SK-N-SH treated with all-trans-retinoic acid at 6 μM for 48 hours (cell line): ENCODE measurements at regions not wholly inside any gene's neighbourhood (a gene's known extent, or its start where the extent isn't known, plus 50 kb on each side); places are given as distances from the start of the nearest gene placed in this dataset.

Source experiments
- ATAC-seq: fragments of 200-7000 bp; cut with Tn5 transposase; 3 replicates; pipeline ENCODE4 v1.9.1; 2020; ENCODE audit warnings: mild to moderate bottlenecking, moderate library complexity
- ARNTL ChIP-seq: fragments of 450-650 bp; formaldehyde crosslinking; IDR thresholded peaks from 2 replicates; pipeline ENCODE4 v1.5.0; 2020; ENCODE audit warnings: low read depth, mild to moderate bottlenecking, moderate library complexity, borderline replicate concordance
- BACH2 ChIP-seq: fragments of 250-450 bp; sonication (Bioruptor Pico); IDR thresholded peaks from 2 replicates; pipeline ENCODE4 v1.9.0; 2021; ENCODE audit warnings: mild to moderate bottlenecking, borderline replicate concordance
- CREB5 ChIP-seq: fragments of 250-450 bp; sonication (Bioruptor Pico); IDR thresholded peaks from 2 replicates; pipeline ENCODE4 v1.5.1; 2020; ENCODE audit warnings: low read depth, mild to moderate bottlenecking, moderate library complexity
- CSDC2 ChIP-seq: fragments of 250-450 bp; sonication (Bioruptor Pico); IDR thresholded peaks from 2 replicates; pipeline ENCODE4 v1.5.0; 2020; ENCODE audit warnings: mild to moderate bottlenecking, moderate library complexity
- CSRNP3 ChIP-seq: fragments of 250-450 bp; sonication (Bioruptor Pico); IDR thresholded peaks from 2 replicates; pipeline ENCODE4 v1.5.1; 2021; ENCODE audit warnings: mild to moderate bottlenecking, moderate library complexity
- GLIS3 ChIP-seq: fragments of 250-450 bp; sonication (Bioruptor Pico); IDR thresholded peaks from 2 replicates; pipeline ENCODE4 v1.5.0; 2020; ENCODE audit warnings: mild to moderate bottlenecking, moderate library complexity
- ISL1 ChIP-seq: fragments of 250-450 bp; sonication (Bioruptor Pico); IDR thresholded peaks from 2 replicates; pipeline ENCODE4 v2.1.2; 2022; ENCODE audit warnings: mild to moderate bottlenecking, moderate library complexity
- OSR1 ChIP-seq: fragments of 250-450 bp; sonication (Bioruptor Pico); IDR thresholded peaks from 2 replicates; pipeline ENCODE4 v1.8.0; 2022; ENCODE audit warnings: moderate library complexity, mild to moderate bottlenecking, inconsistent platforms
- PPARA ChIP-seq: fragments of 250-450 bp; sonication (Bioruptor Pico); IDR thresholded peaks from 2 replicates; pipeline ENCODE4 v1.5.0; 2020; ENCODE audit warnings: mild to moderate bottlenecking, borderline replicate concordance
- SNAI2 ChIP-seq: fragments of 250-450 bp; sonication (Bioruptor Pico); IDR thresholded peaks from 2 replicates; pipeline ENCODE4 v1.5.0; 2020; ENCODE audit warnings: mild to moderate bottlenecking, moderate library complexity
- TCF4 ChIP-seq: fragments of 250-450 bp; sonication (Bioruptor Pico); IDR thresholded peaks from 2 replicates; pipeline ENCODE4 v1.8.0; 2021; ENCODE audit warnings: mild to moderate bottlenecking, moderate library complexity, borderline replicate concordance
- TOX ChIP-seq: fragments of 250-450 bp; sonication (Bioruptor Pico); IDR thresholded peaks from 2 replicates; pipeline ENCODE4 v1.8.0; 2021; ENCODE audit warnings: mild to moderate bottlenecking, moderate library complexity, borderline replicate concordance
- ZC3H10 ChIP-seq: fragments of 250-450 bp; sonication (Bioruptor Pico); IDR thresholded peaks from 2 replicates; pipeline ENCODE4 v1.5.1; 2021; ENCODE audit warnings: mild to moderate bottlenecking, moderate library complexity
- ZFP3 ChIP-seq: fragments of 250-450 bp; sonication (Bioruptor Pico); IDR thresholded peaks from 2 replicates; pipeline ENCODE4 v1.5.0; 2020; ENCODE audit warnings: mild to moderate bottlenecking, moderate library complexity
- ZFP30 ChIP-seq: fragments of 450-650 bp; formaldehyde crosslinking; IDR thresholded peaks from 2 replicates; pipeline ENCODE4 v1.5.0; 2022; ENCODE audit warnings: mild to moderate bottlenecking, moderate library complexity
- ZNF565 ChIP-seq: fragments of 450-650 bp; formaldehyde crosslinking; conservative IDR thresholded peaks from 2 replicates; pipeline ENCODE4 v1.5.0; 2020; ENCODE audit warnings: low read depth, mild to moderate bottlenecking, moderate library complexity
- ZNF70 ChIP-seq: fragments of 450-650 bp; formaldehyde crosslinking; IDR thresholded peaks from 2 replicates; pipeline ENCODE4 v1.5.0; 2020; ENCODE audit warnings: mild to moderate bottlenecking, moderate library complexity
- ZNF8 ChIP-seq: fragments of 450-650 bp; formaldehyde crosslinking; IDR thresholded peaks from 2 replicates; pipeline ENCODE4 v1.5.0; 2020; ENCODE audit warnings: mild to moderate bottlenecking, moderate library complexity
- TF ChIP-seq, protein P1 (sequence below): fragments of 250-450 bp; sonication (Bioruptor Pico); IDR thresholded peaks from 2 replicates; pipeline ENCODE4 v1.8.0; 2021; ENCODE audit warnings: low read depth, mild to moderate bottlenecking, moderate library complexity, borderline replicate concordance
- TF ChIP-seq, protein P2 (sequence below): fragments of 250-450 bp; sonication (Bioruptor Pico); IDR thresholded peaks from 2 replicates; pipeline ENCODE4 v1.5.0; 2020; ENCODE audit warnings: mild to moderate bottlenecking, moderate library complexity

GRCh38 chr6:132993738-132994137, 179.4 kb downstream of the RPS12 start:
- ATAC-seq, result no peak
- no peak for TF ChIP-seq PPARA
- TF ChIP-seq SNAI2 (CRISPR knock-in tag), result no peak
- TF ChIP-seq TOX (CRISPR knock-in tag), result no peak
- no peak for TF ChIP-seq ZNF70 (CRISPR knock-in tag)
- TF ChIP-seq, protein P1, sequence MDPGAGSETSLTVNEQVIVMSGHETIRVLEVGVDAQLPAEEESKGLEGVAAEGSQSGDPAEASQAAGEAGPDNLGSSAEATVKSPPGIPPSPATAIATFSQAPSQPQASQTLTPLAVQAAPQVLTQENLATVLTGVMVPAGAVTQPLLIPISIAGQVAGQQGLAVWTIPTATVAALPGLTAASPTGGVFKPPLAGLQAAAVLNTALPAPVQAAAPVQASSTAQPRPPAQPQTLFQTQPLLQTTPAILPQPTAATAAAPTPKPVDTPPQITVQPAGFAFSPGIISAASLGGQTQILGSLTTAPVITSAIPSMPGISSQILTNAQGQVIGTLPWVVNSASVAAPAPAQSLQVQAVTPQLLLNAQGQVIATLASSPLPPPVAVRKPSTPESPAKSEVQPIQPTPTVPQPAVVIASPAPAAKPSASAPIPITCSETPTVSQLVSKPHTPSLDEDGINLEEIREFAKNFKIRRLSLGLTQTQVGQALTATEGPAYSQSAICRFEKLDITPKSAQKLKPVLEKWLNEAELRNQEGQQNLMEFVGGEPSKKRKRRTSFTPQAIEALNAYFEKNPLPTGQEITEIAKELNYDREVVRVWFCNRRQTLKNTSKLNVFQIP (CRISPR knock-in tag), result no peak
- TF ChIP-seq TCF4 (CRISPR knock-in tag), result no peak
- TF ChIP-seq ZC3H10, result no peak
- TF ChIP-seq, protein P2, sequence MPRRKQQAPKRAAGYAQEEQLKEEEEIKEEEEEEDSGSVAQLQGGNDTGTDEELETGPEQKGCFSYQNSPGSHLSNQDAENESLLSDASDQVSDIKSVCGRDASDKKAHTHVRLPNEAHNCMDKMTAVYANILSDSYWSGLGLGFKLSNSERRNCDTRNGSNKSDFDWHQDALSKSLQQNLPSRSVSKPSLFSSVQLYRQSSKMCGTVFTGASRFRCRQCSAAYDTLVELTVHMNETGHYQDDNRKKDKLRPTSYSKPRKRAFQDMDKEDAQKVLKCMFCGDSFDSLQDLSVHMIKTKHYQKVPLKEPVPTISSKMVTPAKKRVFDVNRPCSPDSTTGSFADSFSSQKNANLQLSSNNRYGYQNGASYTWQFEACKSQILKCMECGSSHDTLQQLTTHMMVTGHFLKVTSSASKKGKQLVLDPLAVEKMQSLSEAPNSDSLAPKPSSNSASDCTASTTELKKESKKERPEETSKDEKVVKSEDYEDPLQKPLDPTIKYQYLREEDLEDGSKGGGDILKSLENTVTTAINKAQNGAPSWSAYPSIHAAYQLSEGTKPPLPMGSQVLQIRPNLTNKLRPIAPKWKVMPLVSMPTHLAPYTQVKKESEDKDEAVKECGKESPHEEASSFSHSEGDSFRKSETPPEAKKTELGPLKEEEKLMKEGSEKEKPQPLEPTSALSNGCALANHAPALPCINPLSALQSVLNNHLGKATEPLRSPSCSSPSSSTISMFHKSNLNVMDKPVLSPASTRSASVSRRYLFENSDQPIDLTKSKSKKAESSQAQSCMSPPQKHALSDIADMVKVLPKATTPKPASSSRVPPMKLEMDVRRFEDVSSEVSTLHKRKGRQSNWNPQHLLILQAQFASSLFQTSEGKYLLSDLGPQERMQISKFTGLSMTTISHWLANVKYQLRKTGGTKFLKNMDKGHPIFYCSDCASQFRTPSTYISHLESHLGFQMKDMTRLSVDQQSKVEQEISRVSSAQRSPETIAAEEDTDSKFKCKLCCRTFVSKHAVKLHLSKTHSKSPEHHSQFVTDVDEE (CRISPR knock-in tag), result no peak
- no peak for TF ChIP-seq CSDC2 (CRISPR knock-in tag)
- TF ChIP-seq ZFP3 (CRISPR knock-in tag), result no peak
- no peak for TF ChIP-seq BACH2 (CRISPR knock-in tag)
- TF ChIP-seq ISL1 (CRISPR knock-in tag), result no peak
- no peak for TF ChIP-seq OSR1 (CRISPR knock-in tag)
- no peak for TF ChIP-seq CSRNP3 (CRISPR knock-in tag)
- TF ChIP-seq ZFP30 (CRISPR knock-in tag), result no peak

- no peak for ATAC-seq
- TF ChIP-seq BACH2 (CRISPR knock-in tag) (no peak), PPARA (no peak), GLIS3 (CRISPR knock-in tag) (no peak), SNAI2 (CRISPR knock-in tag) (no peak), ZC3H10 (no peak), TCF4 (CRISPR knock-in tag) (no peak), ZNF70 (CRISPR knock-in tag) (no peak), ZNF565 (CRISPR knock-in tag) (no peak), TOX (CRISPR knock-in tag) (no peak), CREB5 (CRISPR knock-in tag) (no peak), ZFP3 (CRISPR knock-in tag) (no peak), ZNF8 (CRISPR knock-in tag) (no peak), ARNTL (CRISPR knock-in tag) (no peak), CSDC2 (CRISPR knock-in tag) (no peak), CSRNP3 (CRISPR knock-in tag) (no peak), OSR1 (CRISPR knock-in tag) (no peak)
- TF ChIP-seq, protein P2 (CRISPR knock-in tag), result no peak
Measured at GRCh38 chr6:132995009-132995408, 180.6 kb downstream of the RPS12 start.
